HepG2 (cell line): ENCODE measurements at regions not wholly inside any gene's neighbourhood (a gene's known extent, or its start where the extent isn't known, plus 50 kb on each side); places are given as distances from the start of the nearest gene placed in this dataset.

Source experiments
- ATAC-seq: fragments of 200-7000 bp; cut with Tn5 transposase; 3 replicates; pipeline ENCODE4 v1.9.1; 2020; ENCODE audit warnings: mild to moderate bottlenecking, moderate library complexity
- BruUV-seq: library from RNA; stranded (reverse); fragments of 400-500 nt; replicated peaks from 2 replicates; lab custom pipeline; 2021; lab: Mats Ljungman, UMichigan
- CTCF ChIA-PET: fragments of 300-600 bp; formaldehyde crosslinking; extraction: SDS; loops from one replicate; lab custom pipeline; 2021; ENCODE audit warnings: low total read pairs, inconsistent platforms, low intra/inter-chr PET ratio; lab: Yijun Ruan, JAX
- POLR2A ChIA-PET: fragments of 350-600 bp; sonication (Branson Sonifier 250); formaldehyde crosslinking; loops from one replicate; lab custom pipeline; 2020; ENCODE audit warnings: antibody characterized with exemption, inconsistent platforms; lab: Yijun Ruan, JAX
- DNase-seq: peaks from one replicate; pipeline ENCODE4 v3.0.0-alpha.2; 2015; ENCODE audit warnings: low spot score
- FAIRE-seq: peaks from 3 replicates; lab custom pipeline; 2011; peaks lifted over from hg19 to GRCh38; lab: Jason Lieb, UNC
- H2AFZ ChIP-seq: one replicate; pipeline ENCODE4 v1.6.1; 2011; ENCODE audit warnings: low read length, inconsistent platforms
- H3K27ac ChIP-seq: fragments of 300-600 bp; 3 replicates; pipeline ENCODE4 v1.8.0; 2011; ENCODE audit warnings: mixed run types, mild to moderate bottlenecking, mixed read lengths, low read length, inconsistent platforms; ENCODE audit not compliant: insufficient read depth; ENCODE audit errors: extremely low read length
- H3K27me3 ChIP-seq, 2 experiments: fragments of 200-600 bp in 1 of 2; 2 replicates in 1 of 2; 3 replicates in 1 of 2; pipeline versions ENCODE4 v1.6.0 to v1.8.0; 2011; ENCODE audit warnings: low read length in 2 of 2, mild to moderate bottlenecking in 2 of 2, moderate library complexity in 2 of 2, inconsistent platforms in 1 of 2; ENCODE audit not compliant: insufficient read depth in 2 of 2, control insufficient read depth in 1 of 2
- H3K36me3 ChIP-seq, 2 experiments: fragments of 200-600 bp in 1 of 2; replicated peaks in 1 of 2; 2 replicates in 1 of 2; 3 replicates in 1 of 2; pipeline versions ENCODE4 v1.5.1 to v1.8.0; 2011; ENCODE audit warnings: low read length in 2 of 2, inconsistent platforms in 1 of 2; ENCODE audit not compliant: insufficient read depth in 2 of 2, control insufficient read depth in 1 of 2
- H3K4me1 ChIP-seq: 2 replicates; pipeline ENCODE4 v1.5.1; 2012; ENCODE audit warnings: low read length, inconsistent platforms; ENCODE audit not compliant: insufficient read depth
- H3K4me2 ChIP-seq: 2 replicates; pipeline ENCODE4 v1.6.0; 2011; ENCODE audit warnings: low read depth, low read length, inconsistent platforms
- H3K4me3 ChIP-seq, 3 experiments: fragments of 200-600 bp in 1 of 3; sonication (generic), shearing (Covaris generic) in 1 of 3; replicated peaks in 1 of 3; 2 replicates each; pipeline ENCODE4 v1.5.1; 2011 to 2016; ENCODE audit warnings: low read length in 3 of 3, inconsistent platforms in 2 of 3, low read depth in 2 of 3, mild to moderate bottlenecking in 2 of 3, control low read depth in 1 of 3, mixed read lengths in 1 of 3; ENCODE audit not compliant: insufficient read depth in 1 of 3
- H3K79me2 ChIP-seq: one replicate; pipeline ENCODE4 v1.6.1; 2011; ENCODE audit warnings: low read length, inconsistent platforms; ENCODE audit not compliant: insufficient read depth
- H3K9ac ChIP-seq: 2 replicates; pipeline ENCODE4 v1.6.0; 2011; ENCODE audit warnings: mild to moderate bottlenecking, low read depth, low read length, inconsistent platforms; ENCODE audit not compliant: insufficient read depth
- H3K9me3 ChIP-seq: 2 replicates; pipeline ENCODE4 v1.5.1; 2012; ENCODE audit warnings: mild to moderate bottlenecking, low read length
- H4K20me1 ChIP-seq: 2 replicates; pipeline ENCODE4 v1.6.0; 2011; ENCODE audit warnings: inconsistent platforms, mild to moderate bottlenecking, low read length, moderate library complexity; ENCODE audit not compliant: insufficient read depth
- HNF1A ChIP-seq, 2 experiments: sonication (generic) in 1 of 2; formaldehyde crosslinking in 1 of 2; IDR thresholded peaks; 2 replicates each; pipeline versions ENCODE4 v1.4.0 to v1.6.1; 2016 to 2020; ENCODE audit warnings: borderline replicate concordance in 1 of 2, low read depth in 1 of 2, mild to moderate bottlenecking in 1 of 2, missing genetic modification reagents in 1 of 2
- IRF2 ChIP-seq: IDR thresholded peaks from 2 replicates; pipeline ENCODE4 v1.6.1; 2018; ENCODE audit warnings: missing genetic modification reagents, missing compliant biosample characterization
- ZNF17 ChIP-seq: sonication (generic); formaldehyde crosslinking; IDR thresholded peaks from 2 replicates; pipeline ENCODE4 v1.5.0; 2020; ENCODE audit warnings: mild to moderate bottlenecking, missing genetic modification reagents
- ZNF205 ChIP-seq: IDR thresholded peaks from 2 replicates; pipeline ENCODE4 v1.6.1; 2018; ENCODE audit warnings: missing biosample characterization, missing genetic modification reagents
- ZNF687 ChIP-seq: sonication (generic); formaldehyde crosslinking; IDR thresholded peaks from 2 replicates; pipeline ENCODE4 v1.5.1; 2020; ENCODE audit warnings: mild to moderate bottlenecking, missing genetic modification reagents, moderate library complexity
- WGBS: methylation state at CpG from one replicate; pipeline ENCODE4 v1.1.6; 2017; ENCODE audit warnings: low lambda C conversion rate; 5-methylcytosine and 5-hydroxymethylcytosine counted together
- in situ Hi-C: cut with HindIII; loops from 2 replicates; pipeline ENCODE4 v1.10.0; 2017; ENCODE audit warnings: low pct_unique_long_range_greater_than_20kb; ENCODE audit not compliant: extremely low pct_ligation_motif_present
- intact Hi-C: fragments of 100-400 bp; cut with micrococcal nuclease; formaldehyde crosslinking; loops from one replicate; pipeline ENCODE4 v1.10.0; 2022; ENCODE audit not compliant: unreplicated experiment
- TF ChIP-seq, protein P1 (sequence below): sonication (generic); formaldehyde crosslinking; IDR thresholded peaks from 2 replicates; pipeline ENCODE4 v1.5.1; 2020; ENCODE audit warnings: mild to moderate bottlenecking, missing genetic modification reagents, borderline replicate concordance
- TF ChIP-seq, protein P2 (sequence below): IDR thresholded peaks from 2 replicates; pipeline ENCODE4 v1.6.1; 2016

GRCh38 chr6:134406311-134406710 lies 88.4 kb upstream of the SGK1 start:
- no peaks in the 10 kb centered on the region for H3K9me3 ChIP-seq
- no peaks in the 10 kb centered on the region for H3K4me1 ChIP-seq
- H3K4me2 ChIP-seq = no peak overlapping the region
- H3K27me3 ChIP-seq = no peaks in the 10 kb centered on the region
- H4K20me1 ChIP-seq = no peaks in the 10 kb centered on the region
- no TSS peak for BruUV-seq
- DNase-seq (no peak), FAIRE-seq (no peak), ATAC-seq (no peak)
- no peak overlapping the region for H3K9ac ChIP-seq
- no peaks in the 10 kb centered on the region for H3K36me3 ChIP-seq
- no peak overlapping the region for H3K4me3 ChIP-seq
- intact Hi-C loops (no loop called here), in situ Hi-C loops (no loop called here)
- POLR2A ChIA-PET = no interaction called here
- no peaks in the 10 kb centered on the region for H3K79me2 ChIP-seq
- 54% methylated on average over 7 of the region's 7 CpGs for WGBS
- H3K27ac ChIP-seq = no peak overlapping the region
- CTCF ChIA-PET = no interaction called here
- no peak overlapping the region for H2AFZ ChIP-seq
- TF ChIP-seq ZNF687 (CRISPR knock-in tag) (no peak), ZNF205 (CRISPR knock-in tag) (no peak), ZNF17 (CRISPR knock-in tag) (no peak), IRF2 (CRISPR knock-in tag) (no peak), HNF1A (IDR thresholded peaks at IDR 0.05; ENCODE audit: low read depth) (no peak), HNF1A (CRISPR knock-in tag; IDR thresholded peaks at IDR 0.05; ENCODE audit: borderline replicate concordance) (no peak)
- TF ChIP-seq, protein P1, sequence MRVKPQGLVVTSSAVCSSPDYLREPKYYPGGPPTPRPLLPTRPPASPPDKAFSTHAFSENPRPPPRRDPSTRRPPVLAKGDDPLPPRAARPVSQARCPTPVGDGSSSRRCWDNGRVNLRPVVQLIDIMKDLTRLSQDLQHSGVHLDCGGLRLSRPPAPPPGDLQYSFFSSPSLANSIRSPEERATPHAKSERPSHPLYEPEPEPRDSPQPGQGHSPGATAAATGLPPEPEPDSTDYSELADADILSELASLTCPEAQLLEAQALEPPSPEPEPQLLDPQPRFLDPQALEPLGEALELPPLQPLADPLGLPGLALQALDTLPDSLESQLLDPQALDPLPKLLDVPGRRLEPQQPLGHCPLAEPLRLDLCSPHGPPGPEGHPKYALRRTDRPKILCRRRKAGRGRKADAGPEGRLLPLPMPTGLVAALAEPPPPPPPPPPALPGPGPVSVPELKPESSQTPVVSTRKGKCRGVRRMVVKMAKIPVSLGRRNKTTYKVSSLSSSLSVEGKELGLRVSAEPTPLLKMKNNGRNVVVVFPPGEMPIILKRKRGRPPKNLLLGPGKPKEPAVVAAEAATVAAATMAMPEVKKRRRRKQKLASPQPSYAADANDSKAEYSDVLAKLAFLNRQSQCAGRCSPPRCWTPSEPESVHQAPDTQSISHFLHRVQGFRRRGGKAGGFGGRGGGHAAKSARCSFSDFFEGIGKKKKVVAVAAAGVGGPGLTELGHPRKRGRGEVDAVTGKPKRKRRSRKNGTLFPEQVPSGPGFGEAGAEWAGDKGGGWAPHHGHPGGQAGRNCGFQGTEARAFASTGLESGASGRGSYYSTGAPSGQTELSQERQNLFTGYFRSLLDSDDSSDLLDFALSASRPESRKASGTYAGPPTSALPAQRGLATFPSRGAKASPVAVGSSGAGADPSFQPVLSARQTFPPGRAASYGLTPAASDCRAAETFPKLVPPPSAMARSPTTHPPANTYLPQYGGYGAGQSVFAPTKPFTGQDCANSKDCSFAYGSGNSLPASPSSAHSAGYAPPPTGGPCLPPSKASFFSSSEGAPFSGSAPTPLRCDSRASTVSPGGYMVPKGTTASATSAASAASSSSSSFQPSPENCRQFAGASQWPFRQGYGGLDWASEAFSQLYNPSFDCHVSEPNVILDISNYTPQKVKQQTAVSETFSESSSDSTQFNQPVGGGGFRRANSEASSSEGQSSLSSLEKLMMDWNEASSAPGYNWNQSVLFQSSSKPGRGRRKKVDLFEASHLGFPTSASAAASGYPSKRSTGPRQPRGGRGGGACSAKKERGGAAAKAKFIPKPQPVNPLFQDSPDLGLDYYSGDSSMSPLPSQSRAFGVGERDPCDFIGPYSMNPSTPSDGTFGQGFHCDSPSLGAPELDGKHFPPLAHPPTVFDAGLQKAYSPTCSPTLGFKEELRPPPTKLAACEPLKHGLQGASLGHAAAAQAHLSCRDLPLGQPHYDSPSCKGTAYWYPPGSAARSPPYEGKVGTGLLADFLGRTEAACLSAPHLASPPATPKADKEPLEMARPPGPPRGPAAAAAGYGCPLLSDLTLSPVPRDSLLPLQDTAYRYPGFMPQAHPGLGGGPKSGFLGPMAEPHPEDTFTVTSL (CRISPR knock-in tag) = no peak
- TF ChIP-seq, protein P2, sequence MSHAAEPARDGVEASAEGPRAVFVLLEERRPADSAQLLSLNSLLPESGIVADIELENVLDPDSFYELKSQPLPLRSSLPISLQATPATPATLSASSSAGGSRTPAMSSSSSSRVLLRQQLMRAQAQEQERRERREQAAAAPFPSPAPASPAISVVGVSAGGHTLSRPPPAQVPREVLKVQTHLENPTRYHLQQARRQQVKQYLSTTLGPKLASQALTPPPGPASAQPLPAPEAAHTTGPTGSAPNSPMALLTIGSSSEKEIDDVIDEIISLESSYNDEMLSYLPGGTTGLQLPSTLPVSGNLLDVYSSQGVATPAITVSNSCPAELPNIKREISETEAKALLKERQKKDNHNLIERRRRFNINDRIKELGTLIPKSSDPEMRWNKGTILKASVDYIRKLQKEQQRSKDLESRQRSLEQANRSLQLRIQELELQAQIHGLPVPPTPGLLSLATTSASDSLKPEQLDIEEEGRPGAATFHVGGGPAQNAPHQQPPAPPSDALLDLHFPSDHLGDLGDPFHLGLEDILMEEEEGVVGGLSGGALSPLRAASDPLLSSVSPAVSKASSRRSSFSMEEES (CRISPR knock-in tag) = no peak
